Osteocyte (in vitro differentiated cells): ENCODE measurements at regions not wholly inside any gene's neighbourhood (a gene's known extent, or its start where the extent isn't known, plus 50 kb on each side); places are given as distances from the start of the nearest gene placed in this dataset.

ENCODE experiments used
- DNase-seq: peaks from one replicate; pipeline ENCODE4 v3.0.0; 2021; ENCODE audit warnings: mixed read lengths; ENCODE audit not compliant: unreplicated experiment; ENCODE audit errors: extremely low spot score
- H3K27ac Mint-ChIP-seq: one replicate; pipeline ENCODE4 v1.8.0; 2021; ENCODE audit warnings: mild to moderate bottlenecking, mixed read lengths; ENCODE audit not compliant: unreplicated experiment
- H3K27me3 Mint-ChIP-seq: one replicate; pipeline ENCODE4 v1.8.0; 2021; ENCODE audit warnings: mixed read lengths; ENCODE audit not compliant: unreplicated experiment
- H3K36me3 Mint-ChIP-seq: one replicate; pipeline ENCODE4 v1.8.0; 2021; ENCODE audit warnings: mixed read lengths; ENCODE audit not compliant: unreplicated experiment
- H3K4me1 Mint-ChIP-seq: one replicate; pipeline ENCODE4 v1.8.0; 2021; ENCODE audit warnings: mixed read lengths; ENCODE audit not compliant: unreplicated experiment
- H3K4me3 Mint-ChIP-seq: one replicate; pipeline ENCODE4 v1.8.0; 2021; ENCODE audit warnings: mild to moderate bottlenecking, moderate library complexity, mixed read lengths; ENCODE audit not compliant: unreplicated experiment
- H3K9me3 Mint-ChIP-seq: one replicate; pipeline ENCODE4 v1.8.0; 2021; ENCODE audit warnings: mixed read lengths; ENCODE audit not compliant: unreplicated experiment
- TF ChIP-seq, protein P1 (sequence below): fragments of 200-600 bp; sonication (generic); IDR thresholded peaks from 2 replicates; pipeline ENCODE4 v1.5.0; 2021; ENCODE audit warnings: antibody characterized with exemption, mild to moderate bottlenecking, moderate library complexity

DNA sequence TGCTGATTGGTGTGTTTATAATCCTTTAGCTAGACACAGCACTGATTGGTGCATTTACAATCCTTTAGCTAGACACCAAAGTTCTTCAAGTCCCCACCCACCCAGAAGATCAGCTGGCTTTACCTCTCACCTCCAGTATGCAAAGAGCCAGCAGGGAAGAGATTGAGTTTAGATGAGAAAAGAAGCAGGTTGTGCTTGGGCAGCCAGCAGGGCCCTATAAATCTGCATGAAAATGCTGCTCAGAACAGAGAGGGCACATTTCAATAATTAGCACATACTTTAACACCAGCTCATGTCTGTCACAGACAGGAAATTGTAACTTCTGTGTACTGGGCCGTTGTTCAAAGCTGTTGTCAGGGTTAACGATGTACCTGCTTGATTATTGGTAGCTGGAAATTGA is 1204.3 kb downstream of the UQCRFS1 start:
- no peak for DNase-seq
- H3K27me3 Mint-ChIP-seq, result no peaks in the 10 kb centered on the region
- no peak overlapping the region for H3K4me3 Mint-ChIP-seq
- H3K36me3 Mint-ChIP-seq, result no peaks in the 10 kb centered on the region
- TF ChIP-seq, protein P1, sequence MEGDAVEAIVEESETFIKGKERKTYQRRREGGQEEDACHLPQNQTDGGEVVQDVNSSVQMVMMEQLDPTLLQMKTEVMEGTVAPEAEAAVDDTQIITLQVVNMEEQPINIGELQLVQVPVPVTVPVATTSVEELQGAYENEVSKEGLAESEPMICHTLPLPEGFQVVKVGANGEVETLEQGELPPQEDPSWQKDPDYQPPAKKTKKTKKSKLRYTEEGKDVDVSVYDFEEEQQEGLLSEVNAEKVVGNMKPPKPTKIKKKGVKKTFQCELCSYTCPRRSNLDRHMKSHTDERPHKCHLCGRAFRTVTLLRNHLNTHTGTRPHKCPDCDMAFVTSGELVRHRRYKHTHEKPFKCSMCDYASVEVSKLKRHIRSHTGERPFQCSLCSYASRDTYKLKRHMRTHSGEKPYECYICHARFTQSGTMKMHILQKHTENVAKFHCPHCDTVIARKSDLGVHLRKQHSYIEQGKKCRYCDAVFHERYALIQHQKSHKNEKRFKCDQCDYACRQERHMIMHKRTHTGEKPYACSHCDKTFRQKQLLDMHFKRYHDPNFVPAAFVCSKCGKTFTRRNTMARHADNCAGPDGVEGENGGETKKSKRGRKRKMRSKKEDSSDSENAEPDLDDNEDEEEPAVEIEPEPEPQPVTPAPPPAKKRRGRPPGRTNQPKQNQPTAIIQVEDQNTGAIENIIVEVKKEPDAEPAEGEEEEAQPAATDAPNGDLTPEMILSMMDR, result no peak
- H3K4me1 Mint-ChIP-seq, result peaks cover 11% of the 10 kb centered on the region
- H3K9me3 Mint-ChIP-seq, result peaks cover 42% of the 10 kb centered on the region
- H3K27ac Mint-ChIP-seq, result no peak overlapping the region

DNA sequence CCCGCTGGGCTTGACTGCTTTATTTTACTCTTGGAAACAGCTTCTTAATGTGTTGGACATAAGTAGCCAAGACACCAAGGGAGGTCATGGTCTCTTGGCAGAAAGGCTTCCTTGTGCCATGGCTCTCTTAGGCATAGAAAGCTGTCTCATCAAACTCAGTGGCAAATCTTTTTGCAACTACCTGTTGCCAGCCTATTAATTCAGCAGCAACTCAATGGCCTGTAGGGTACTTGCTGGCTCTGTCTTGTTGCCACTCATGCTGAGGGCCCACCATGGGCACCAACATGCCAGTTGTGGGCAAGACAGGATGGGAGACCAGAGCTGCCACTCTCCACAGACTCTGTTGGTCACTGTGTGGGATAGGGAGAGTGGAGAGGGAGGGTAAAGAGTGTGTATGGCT is 1209.4 kb downstream of the UQCRFS1 start:
- H3K4me1 Mint-ChIP-seq, result no peaks in the 10 kb centered on the region
- H3K4me3 Mint-ChIP-seq, result no peak overlapping the region
- no peak overlapping the region for H3K27ac Mint-ChIP-seq
- no peak for DNase-seq
- peaks cover 41% of the 10 kb centered on the region for H3K9me3 Mint-ChIP-seq
- no peaks in the 10 kb centered on the region for H3K36me3 Mint-ChIP-seq
- TF ChIP-seq, protein P1, result no peak
- H3K27me3 Mint-ChIP-seq, result no peaks in the 10 kb centered on the region

DNA sequence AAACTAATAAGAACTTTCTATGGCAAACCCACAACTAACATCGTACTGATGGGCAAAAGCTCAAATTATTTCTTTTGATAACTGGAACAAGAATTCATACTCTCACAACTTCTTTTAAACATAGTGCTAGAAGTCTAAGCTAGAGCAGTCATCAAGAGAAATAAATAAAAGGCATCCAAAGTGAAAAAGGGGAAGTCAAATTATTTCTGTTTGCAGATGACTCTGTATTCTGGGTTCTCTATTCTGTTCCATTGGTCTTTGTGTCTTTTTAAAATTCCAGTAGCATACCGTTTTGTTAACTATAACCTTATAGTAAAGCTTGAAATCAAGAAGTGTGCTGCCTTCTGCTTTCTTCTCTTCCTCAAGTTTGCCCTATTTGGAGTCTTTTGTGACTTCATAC is 1215.9 kb downstream of the UQCRFS1 start:
- Mint-ChIP-seq H3K27ac (no peak overlapping the region), H3K4me1 (no peaks in the 10 kb centered on the region), H3K4me3 (no peak overlapping the region), H3K9me3 (peaks cover 20% of the 10 kb centered on the region), H3K27me3 (no peaks in the 10 kb centered on the region), H3K36me3 (no peaks in the 10 kb centered on the region)
- DNase-seq, result no peak
- TF ChIP-seq, protein P1, result no peak

DNA sequence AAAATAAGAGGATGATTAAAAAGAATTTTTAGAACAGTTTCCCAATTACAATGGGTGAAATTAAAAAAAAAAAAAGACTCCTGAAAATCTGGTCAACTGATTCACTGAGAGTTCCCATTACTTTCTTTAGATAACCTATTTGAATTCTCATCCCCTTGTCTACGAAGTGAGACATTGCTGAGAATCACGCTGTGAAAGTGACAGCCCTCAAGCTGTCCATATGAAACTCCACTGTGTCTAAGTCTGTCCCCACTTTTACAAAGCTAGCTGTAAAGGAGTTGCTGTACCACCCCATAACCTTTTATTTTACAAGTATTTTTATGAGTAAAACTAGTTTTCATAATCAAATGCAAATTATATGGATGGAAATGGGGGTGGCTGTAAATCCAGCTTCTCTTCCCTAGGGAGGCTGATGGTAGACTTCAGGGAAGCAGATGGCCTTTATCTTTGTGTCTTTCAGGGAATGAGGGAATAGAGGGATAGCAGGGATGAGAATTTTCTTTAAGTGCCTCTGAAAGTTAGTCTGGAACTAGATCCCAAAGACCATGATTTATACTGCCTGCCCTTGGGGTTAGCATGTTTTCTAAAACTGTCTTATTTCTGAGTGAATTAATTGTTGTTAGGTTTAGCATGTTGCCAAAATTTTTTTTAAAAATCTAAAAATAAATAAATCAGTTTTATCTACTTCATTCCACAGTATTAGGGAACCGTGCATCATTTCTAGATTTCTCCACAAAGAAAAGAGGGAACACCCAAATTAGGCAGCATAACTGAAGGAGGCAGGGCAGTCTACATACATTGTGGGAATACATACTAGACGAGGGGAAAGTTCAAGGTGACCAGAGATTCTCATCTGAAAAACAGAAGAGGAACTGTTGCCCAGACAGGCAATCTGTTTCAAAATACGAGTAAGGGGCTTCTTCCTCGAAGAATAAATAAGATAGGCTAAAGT is 1219.1 kb downstream of the UQCRFS1 start:
- peaks cover 7% of the 10 kb centered on the region for H3K9me3 Mint-ChIP-seq
- H3K27me3 Mint-ChIP-seq, result no peaks in the 10 kb centered on the region
- no peak overlapping the region for H3K4me3 Mint-ChIP-seq
- no peaks in the 10 kb centered on the region for H3K4me1 Mint-ChIP-seq
- TF ChIP-seq, protein P1, result no peak
- no peaks in the 10 kb centered on the region for H3K36me3 Mint-ChIP-seq
- H3K27ac Mint-ChIP-seq, result no peak overlapping the region
- no peak for DNase-seq

DNA sequence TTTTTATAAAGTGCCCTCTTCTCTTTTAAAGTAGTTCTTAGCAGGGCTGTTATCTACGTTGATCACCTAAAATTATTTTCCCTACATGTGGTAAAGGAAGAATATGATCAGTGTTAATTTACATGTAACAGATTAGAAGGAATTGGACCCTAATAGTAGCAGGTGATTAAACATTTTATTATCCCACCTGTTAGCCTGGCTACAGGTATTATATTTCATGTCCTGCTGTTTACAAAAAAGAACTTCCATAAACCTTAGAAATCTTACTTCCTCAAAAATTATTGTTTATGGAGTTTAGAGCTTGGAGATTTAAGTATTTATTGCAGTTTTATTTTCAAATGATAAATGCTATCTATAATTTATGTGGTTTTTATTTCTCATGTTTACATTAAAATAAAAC is 1226.7 kb downstream of the UQCRFS1 start:
- Mint-ChIP-seq H3K4me3 (no peak overlapping the region), H3K36me3 (no peaks in the 10 kb centered on the region), H3K9me3 (no peaks in the 10 kb centered on the region), H3K27ac (no peak overlapping the region), H3K4me1 (no peaks in the 10 kb centered on the region), H3K27me3 (no peaks in the 10 kb centered on the region)
- DNase-seq, result no peak
- TF ChIP-seq, protein P1, result no peak
